ENCODE measurements at regions not wholly inside any gene's neighbourhood (a gene's known extent, or its start where the extent isn't known, plus 50 kb on each side); places are given as distances from the start of the nearest gene placed in this dataset.

DNA sequence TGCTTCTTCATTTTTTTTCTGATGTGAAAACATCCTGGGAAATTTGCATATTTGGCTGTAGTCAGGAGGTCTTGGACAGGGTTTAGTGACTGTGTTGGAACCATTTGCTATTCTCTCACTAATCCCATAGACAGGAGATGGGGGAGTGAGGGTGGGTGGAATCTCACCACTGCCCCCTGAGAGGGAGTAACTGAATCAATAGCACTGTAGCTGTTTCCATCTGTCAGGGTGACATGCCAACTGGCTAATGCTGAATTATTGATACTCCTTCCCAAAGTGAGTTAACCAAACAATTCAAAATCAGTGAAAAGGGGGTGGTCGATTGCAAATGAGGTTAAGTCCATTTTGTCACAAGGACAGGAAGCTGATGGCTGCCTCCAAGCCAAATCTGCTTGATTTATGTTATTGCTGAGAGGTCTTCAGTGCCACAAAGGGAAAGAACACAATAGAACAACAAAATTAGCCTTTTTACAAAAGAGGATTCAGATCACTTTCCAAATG is 55.1 kb upstream of the B3GAT2 start:
- Histone ChIP-seq H2BK12ac (ENCODE audit: insufficient read length, low read depth, low read length) (no peak overlapping the region), H3K56ac (ENCODE audit: insufficient read length, low read depth, low read length) (no peak overlapping the region), H4K91ac (ENCODE audit: insufficient read length, low read depth, low read length) (no peak overlapping the region), H3K4me1 (ENCODE audit: insufficient read depth, low read length) (no peaks in the 10 kb centered on the region; the same call in 1 of the 2 replicates), H3K18ac (ENCODE audit: insufficient read length, low read depth, low read length) (no peak overlapping the region), H3K9me3 (ENCODE audit: control insufficient read depth, low read depth, low read length) (no peaks in the 10 kb centered on the region), H3K23me2 (ENCODE audit: insufficient read length, low read depth, low read length, poor library complexity, severe bottlenecking) (no peaks in the 10 kb centered on the region), H3K23ac (ENCODE audit: insufficient read length, low read depth, low read length) (no peak overlapping the region), H2AK5ac (ENCODE audit: insufficient read length, low read length) (no peak overlapping the region), H2BK5ac (ENCODE audit: insufficient read length, low read length) (no peak overlapping the region), H3K14ac (ENCODE audit: insufficient read depth, low read length) (no peak overlapping the region), H3K27ac (ENCODE audit: insufficient read length, low read depth, low read length) (no peak overlapping the region), H3K27me3 (ENCODE audit: insufficient read depth, low read length) (no peaks in the 10 kb centered on the region), H4K8ac (replicated peaks; ENCODE audit: insufficient read length, low read depth, low read length) (no peak overlapping the region), H3K4ac (ENCODE audit: low read depth, low read length) (no peak overlapping the region), H3T11ph (ENCODE audit: low read length) (no peak overlapping the region), H4K20me1 (ENCODE audit: control insufficient read depth, insufficient read depth, insufficient read length) (no peaks in the 10 kb centered on the region), H3K9ac (ENCODE audit: extremely low read depth, insufficient read length, low read length) (no peak overlapping the region), H2BK20ac (ENCODE audit: low read depth, low read length, poor library complexity, severe bottlenecking) (no peak overlapping the region), H2AFZ (ENCODE audit: low read length) (no peak overlapping the region), H2BK15ac (ENCODE audit: low read depth, low read length) (no peak overlapping the region), H3K79me1 (ENCODE audit: insufficient read depth, low read depth, low read length, poor library complexity, severe bottlenecking) (no peaks in the 10 kb centered on the region), H3K79me2 (ENCODE audit: insufficient read depth, low read length) (no peaks in the 10 kb centered on the region), H4K5ac (ENCODE audit: insufficient read length, low read depth, low read length) (no peak overlapping the region), H3K4me2 (ENCODE audit: insufficient read depth, insufficient read length, low read length) (no peak overlapping the region), H2BK120ac (ENCODE audit: low read depth, low read length, poor library complexity, severe bottlenecking) (no peak overlapping the region)
- H3K4me3 Mint-ChIP-seq = no peak overlapping the region
- WGBS (ENCODE audit: extremely low coverage, insufficient read length, low lambda C conversion rate) = no CpG with 5 or more reads among the region's 1 CpG
- no peak overlapping the region; a peak in 1 of 7 replicates for H3K27ac Mint-ChIP-seq
- DNase-seq = no peak
- no peaks in the 10 kb centered on the region for H3K9me3 Mint-ChIP-seq
- H3K27me3 Mint-ChIP-seq (ENCODE audit: low read depth) = no peaks in the 10 kb centered on the region
- peaks cover 0 to 1% (median 0%) of the 10 kb centered on the region in 3 experiments; a peak in 1 of 7 replicates for H3K36me3 Mint-ChIP-seq (ENCODE audit: insufficient read depth in 1 of 3, low read depth in 3 of 3)
- TF ChIP-seq, protein P1, sequence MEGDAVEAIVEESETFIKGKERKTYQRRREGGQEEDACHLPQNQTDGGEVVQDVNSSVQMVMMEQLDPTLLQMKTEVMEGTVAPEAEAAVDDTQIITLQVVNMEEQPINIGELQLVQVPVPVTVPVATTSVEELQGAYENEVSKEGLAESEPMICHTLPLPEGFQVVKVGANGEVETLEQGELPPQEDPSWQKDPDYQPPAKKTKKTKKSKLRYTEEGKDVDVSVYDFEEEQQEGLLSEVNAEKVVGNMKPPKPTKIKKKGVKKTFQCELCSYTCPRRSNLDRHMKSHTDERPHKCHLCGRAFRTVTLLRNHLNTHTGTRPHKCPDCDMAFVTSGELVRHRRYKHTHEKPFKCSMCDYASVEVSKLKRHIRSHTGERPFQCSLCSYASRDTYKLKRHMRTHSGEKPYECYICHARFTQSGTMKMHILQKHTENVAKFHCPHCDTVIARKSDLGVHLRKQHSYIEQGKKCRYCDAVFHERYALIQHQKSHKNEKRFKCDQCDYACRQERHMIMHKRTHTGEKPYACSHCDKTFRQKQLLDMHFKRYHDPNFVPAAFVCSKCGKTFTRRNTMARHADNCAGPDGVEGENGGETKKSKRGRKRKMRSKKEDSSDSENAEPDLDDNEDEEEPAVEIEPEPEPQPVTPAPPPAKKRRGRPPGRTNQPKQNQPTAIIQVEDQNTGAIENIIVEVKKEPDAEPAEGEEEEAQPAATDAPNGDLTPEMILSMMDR (conservative IDR thresholded peaks at IDR 0.05) = no peak
- peaks cover 18% of the 10 kb centered on the region in 2 experiments for H3K4me1 Mint-ChIP-seq
